SH-SY5Y (cell line): ENCODE measurements at regions not wholly inside any gene's neighbourhood (a gene's known extent, or its start where the extent isn't known, plus 50 kb on each side); places are given as distances from the start of the nearest gene placed in this dataset.

Experiments
- GATA2 ChIP-seq: IDR thresholded peaks from 2 replicates; pipeline ENCODE4 v1.6.1; 2011; ENCODE audit warnings: mild to moderate bottlenecking, low read depth, low read length
- GATA3 ChIP-seq: IDR thresholded peaks from 2 replicates; pipeline ENCODE4 v1.6.1; 2011; ENCODE audit warnings: low read depth, mild to moderate bottlenecking, low read length, moderate library complexity

GRCh38 chr2:144679942-144680341, 160.0 kb upstream of the ZEB2 start:
- no peak for TF ChIP-seq GATA3
- TF ChIP-seq GATA2 = no peak
